GM21529 (cell line): ENCODE measurements at regions not wholly inside any gene's neighbourhood (a gene's known extent, or its start where the extent isn't known, plus 50 kb on each side); places are given as distances from the start of the nearest gene placed in this dataset.

Experiments used
- ATAC-seq: cut with Tn5 transposase; IDR thresholded peaks from one replicate; pipeline ENCODE4 v1.9.1; 2021; ENCODE audit not compliant: unreplicated experiment

GRCh38 chr11:116421529-116422185, 351.1 kb downstream of the BUD13 start:
- ATAC-seq, result no peak

GRCh38 chr11:116420770-116421528, 351.8 kb downstream of the BUD13 start:
- ATAC-seq, result no peak

DNA sequence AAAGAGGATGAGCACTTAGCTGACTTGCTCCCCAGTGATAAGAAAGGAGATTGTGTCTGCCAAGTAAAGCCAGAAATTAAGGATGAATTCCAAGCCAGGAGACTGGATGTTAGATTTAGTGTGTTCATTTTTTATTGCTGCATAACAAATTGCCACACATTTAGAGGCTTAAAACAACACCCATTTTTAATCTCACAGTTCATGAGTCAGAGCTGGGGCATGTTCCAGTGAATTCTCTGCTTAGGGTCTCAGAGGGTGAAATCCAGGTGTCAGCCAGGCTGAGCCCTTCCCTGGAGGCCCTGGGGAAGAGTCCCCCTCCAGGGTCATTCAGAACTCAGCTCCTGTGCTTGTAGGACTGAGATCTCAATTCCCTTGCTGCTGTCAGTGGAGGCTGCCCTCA, 352.8 kb downstream of the BUD13 start:
- ATAC-seq, result no peak

- no peak for ATAC-seq
These were observed 354.3 kb downstream of the BUD13 start for GRCh38 chr11:116418388-116419041.

GRCh38 chr11:116416852-116417251, 355.9 kb downstream of the BUD13 start:
- no peak for ATAC-seq

DNA sequence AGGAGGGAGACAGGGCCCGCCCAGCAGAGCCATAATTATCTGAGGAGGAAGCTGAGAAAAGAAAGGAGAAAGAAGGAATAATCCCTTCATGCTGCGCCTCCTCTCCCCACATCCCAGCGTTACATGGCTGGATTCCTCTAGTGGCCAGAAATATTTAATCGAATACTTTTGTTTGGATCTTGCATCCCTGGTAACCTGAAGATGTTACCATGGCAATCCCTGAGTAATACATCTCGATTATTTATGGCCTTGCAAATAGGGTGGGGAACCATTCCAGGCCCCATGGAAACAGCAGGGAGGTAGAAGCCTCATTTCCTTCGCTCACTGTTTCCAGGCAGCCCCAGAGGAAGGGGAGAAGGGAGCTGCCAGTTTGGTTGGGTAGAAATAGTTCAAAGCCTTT, 357.7 kb downstream of the BUD13 start:
- no peak for ATAC-seq

DNA sequence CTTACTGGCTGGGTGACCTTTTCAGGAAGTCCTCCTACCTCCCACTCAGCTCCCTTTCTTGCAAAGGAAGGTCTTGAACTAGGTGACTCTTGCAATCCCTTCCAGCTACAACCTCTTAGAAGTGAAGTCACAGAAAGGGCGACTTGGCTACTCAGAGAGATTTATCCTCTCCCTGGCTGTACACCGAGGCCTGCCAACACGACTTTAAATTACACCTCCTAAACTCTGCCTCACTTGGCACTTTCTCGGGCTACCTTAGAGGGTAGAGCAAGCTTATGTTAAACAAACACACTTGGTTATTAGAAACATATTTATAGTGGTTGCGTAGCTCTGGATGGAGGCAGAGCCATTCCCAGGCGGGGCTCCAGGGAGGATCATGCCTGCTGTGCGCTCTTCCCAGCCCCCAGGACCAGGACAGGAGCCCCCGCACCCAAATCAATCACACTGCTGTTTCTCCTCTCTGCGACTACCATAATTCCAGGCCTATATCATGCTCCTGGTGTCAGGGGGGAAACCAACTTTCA, 358.4 kb downstream of the BUD13 start:
- ATAC-seq, result no peak

GRCh38 chr11:116413301-116414242, 359.2 kb downstream of the BUD13 start:
- ATAC-seq, result no peak

DNA sequence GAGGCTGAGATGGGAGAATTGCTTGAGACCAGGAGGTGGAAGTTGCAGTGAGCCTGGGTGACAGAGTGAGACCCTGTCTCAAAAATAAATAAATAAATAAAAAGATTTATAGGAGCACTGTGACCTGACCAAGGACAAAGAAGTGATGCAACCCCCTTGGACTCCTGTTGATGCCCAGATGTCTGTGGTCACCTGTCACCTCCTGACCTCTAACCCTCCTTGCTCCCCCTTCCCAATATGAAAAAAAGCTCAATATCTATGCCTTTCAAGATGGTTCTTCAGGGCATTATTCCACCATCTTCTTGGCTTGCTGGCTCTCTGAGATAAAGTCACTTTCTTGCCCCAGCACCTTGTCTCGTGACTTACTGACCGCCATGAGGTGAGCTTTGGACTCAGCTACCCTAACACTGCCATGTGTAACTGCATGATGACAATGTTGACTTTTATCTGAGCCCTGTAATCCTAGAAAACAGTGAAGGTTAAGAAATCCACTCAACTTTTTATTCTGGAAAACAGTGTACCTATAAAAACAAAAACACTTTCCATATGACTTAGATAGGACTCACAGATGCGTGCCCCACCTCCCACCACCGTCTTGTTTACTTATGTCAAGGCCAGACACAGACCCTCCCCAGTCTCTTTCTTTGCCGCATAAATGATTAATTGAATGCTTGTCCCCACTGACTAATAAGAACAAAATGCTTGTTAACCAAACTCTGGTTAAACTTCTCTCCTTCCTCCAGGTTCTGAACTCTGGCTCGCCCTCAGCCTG, 360.5 kb downstream of the BUD13 start:
- no peak for ATAC-seq

- no peak for ATAC-seq
These were observed 363.5 kb downstream of the BUD13 start for GRCh38 chr11:116409238-116409637.

- no peak for ATAC-seq
These were observed 366.7 kb downstream of the BUD13 start for GRCh38 chr11:116406042-116406441.

GRCh38 chr11:116404462-116404798, 368.4 kb downstream of the BUD13 start:
- ATAC-seq, result no peak

- no peak for ATAC-seq
These were observed 368.9 kb downstream of the BUD13 start for GRCh38 chr11:116403794-116404461.

GRCh38 chr11:116400081-116400480, 372.7 kb downstream of the BUD13 start:
- ATAC-seq, result no peak

DNA sequence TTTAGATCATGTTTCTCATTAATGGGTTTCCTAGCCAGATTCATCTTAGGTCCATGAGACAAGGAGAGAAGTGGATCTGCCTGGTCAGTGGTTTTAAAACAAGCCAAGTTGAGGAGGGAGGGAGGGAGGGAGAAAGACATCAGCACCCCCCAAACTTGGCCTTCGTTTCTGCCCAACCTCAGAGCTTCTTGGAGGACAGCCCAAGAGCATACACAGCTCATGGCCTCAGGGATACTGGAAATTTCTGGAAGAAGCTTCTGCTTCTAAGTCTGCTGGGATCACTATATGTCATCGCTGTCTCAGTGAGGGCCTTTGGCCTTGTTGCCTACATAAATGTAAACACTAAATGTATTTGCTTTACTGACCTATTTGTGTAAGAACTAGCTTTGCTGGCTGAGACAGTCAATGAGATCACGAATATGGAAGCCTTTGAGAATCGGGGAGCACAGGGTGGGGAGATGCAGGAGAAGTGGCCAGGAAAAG, 375.1 kb downstream of the BUD13 start:
- no peak for ATAC-seq

DNA sequence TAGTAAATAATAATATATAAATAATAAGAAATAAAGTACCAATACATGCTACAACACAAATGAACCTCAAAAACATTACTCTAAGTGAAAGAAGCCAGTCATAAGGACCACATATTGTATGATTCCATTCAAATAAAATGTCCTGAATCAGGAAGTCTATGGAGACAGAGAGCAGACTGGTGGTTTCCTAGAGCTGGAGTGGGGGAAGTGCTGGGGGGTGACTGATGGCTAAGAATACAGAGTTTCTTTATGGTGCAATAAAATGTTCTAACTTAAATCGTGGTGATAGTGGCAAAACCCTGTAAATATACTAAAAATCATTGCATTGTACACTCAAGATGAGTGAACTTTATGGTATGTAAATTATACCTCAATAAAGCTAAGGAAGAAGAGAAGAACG, 376.5 kb downstream of the BUD13 start:
- ATAC-seq, result no peak

DNA sequence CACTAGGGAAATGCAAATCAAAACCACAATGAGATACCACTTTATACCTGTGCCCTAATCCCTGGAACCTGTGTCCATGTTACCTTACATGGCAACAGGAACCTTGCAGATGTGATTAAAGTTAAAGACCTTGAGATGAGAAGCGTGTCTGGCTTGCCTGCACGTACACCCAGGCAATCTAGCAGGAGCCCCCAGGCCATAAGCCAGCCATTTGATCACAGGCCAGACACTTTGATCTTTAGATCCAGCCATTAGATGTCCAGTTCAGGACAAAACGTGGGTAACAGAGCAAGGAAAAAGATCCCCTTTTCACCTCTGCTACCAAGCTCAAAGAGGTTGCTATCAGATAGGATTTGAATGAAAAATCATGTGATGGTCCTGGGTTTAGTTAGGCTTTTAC, 378.8 kb downstream of the BUD13 start:
- no peak for ATAC-seq

DNA sequence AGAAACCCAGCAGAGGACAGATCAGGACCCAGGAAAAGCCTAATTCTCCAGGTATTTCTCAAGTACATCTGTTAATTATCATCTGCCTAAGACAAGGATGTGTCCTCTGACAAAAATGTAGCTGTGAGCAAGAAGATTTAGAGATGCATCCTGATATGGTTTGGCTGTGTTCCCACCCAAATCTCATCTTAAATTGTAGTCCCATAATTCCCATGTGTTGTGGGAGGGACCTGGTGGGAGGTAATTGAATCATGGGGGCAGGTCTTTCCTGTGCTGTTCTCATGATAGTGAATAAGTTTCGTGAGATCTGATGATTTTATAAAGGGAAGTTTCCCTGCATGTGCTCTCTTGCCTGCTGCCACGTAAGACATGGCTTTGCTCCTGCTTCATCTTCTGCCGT, 381.8 kb downstream of the BUD13 start:
- no peak for ATAC-seq

GRCh38 chr11:116388146-116388545, 384.6 kb downstream of the BUD13 start:
- ATAC-seq, result no peak

- ATAC-seq, result no peak
These were observed 385.1 kb downstream of the BUD13 start for GRCh38 chr11:116387641-116388040.
